Spleen (tissue), 7 donors: ENCODE measurements at regions not wholly inside any gene's neighbourhood (a gene's known extent, or its start where the extent isn't known, plus 50 kb on each side); places are given as distances from the start of the nearest gene placed in this dataset.
"Not testable (repeated sequence)": the region's sequence is repeated elsewhere in the genome, so short reads cannot be mapped to it uniquely, and the experiment has no call there.

Source experiments
- POLR2AphosphoS5 ChIP-seq, 3 donors: sonication (generic); formaldehyde crosslinking; IDR thresholded peaks; one replicate each; pipeline ENCODE4 v1.5.1; 2017; ENCODE audit warnings: antibody characterized with exemption in 3 of 3
- TF ChIP-seq, protein P1 (sequence below), 11 experiments: fragments of 200-600 bp in 7 of 11; fragments of 450-650 bp in 4 of 11; sonication (generic) in 4 of 11; IDR thresholded peaks in 8 of 11; conservative IDR thresholded peaks in 3 of 11; 1 replicate in 7 of 11; 2 replicates in 4 of 11; pipeline versions ENCODE4 v1.4.0 to v1.8.0; 2016 to 2021; ENCODE audit warnings: antibody characterized with exemption in 11 of 11, inconsistent platforms in 4 of 11, mild to moderate bottlenecking in 1 of 11
- donor health status: DM: no; HTN: no; CAD: no; lungs with moderate emphysema.
- donor health status: DM: no; HTN: no; CAD: no.
- donor health status: DM: no; HTN: no; CAD: no.

DNA sequence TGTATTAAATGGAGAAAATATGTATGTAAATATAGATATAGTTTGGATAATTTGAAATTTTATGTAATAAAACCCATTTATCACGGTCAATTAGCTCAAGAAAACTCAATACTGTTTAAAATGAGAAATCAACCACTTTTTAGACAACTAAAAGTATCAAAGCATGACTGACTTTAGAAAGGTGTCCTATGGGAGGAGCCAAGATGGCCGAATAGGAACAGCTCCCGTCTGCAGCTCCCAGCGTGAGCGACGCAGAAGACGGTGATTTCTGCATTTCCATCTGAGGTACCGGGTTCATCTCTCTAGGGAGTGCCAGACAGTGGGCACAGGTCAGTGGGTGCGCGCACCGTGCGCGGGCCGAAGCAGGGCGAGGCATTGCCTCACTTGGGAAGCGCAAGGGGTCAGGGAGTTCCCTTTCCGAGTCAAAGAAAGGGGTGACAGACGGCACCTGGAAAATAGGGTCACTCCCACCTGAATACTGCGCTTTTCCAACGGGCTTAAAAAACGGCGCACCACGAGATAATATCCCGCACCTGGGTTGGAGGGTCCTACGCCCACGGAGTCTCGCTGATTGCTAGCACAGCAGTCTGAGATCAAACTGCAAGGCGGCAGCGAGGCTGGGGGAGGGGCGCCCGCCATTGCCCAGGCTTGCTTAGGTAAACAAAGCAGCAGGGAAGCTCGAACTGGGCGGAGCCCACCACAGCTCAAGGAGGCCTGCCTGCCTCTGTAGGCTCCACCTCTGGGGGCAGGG lies 182.8 kb upstream of the NECTIN3 start:
- TF ChIP-seq, protein P1, sequence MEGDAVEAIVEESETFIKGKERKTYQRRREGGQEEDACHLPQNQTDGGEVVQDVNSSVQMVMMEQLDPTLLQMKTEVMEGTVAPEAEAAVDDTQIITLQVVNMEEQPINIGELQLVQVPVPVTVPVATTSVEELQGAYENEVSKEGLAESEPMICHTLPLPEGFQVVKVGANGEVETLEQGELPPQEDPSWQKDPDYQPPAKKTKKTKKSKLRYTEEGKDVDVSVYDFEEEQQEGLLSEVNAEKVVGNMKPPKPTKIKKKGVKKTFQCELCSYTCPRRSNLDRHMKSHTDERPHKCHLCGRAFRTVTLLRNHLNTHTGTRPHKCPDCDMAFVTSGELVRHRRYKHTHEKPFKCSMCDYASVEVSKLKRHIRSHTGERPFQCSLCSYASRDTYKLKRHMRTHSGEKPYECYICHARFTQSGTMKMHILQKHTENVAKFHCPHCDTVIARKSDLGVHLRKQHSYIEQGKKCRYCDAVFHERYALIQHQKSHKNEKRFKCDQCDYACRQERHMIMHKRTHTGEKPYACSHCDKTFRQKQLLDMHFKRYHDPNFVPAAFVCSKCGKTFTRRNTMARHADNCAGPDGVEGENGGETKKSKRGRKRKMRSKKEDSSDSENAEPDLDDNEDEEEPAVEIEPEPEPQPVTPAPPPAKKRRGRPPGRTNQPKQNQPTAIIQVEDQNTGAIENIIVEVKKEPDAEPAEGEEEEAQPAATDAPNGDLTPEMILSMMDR (IDR thresholded peaks at IDR 0.05 in 8 of 11, conservative IDR thresholded peaks at IDR 0.05 in 3 of 11) = not testable (repeated sequence)
- TF ChIP-seq POLR2AphosphoS5 (IDR thresholded peaks at IDR 0.05) = not testable (repeated sequence)
